Gastrocnemius medialis (tissue), 4 donors: ENCODE measurements at regions not wholly inside any gene's neighbourhood (a gene's known extent, or its start where the extent isn't known, plus 50 kb on each side); places are given as distances from the start of the nearest gene placed in this dataset.

Source experiments
- ATAC-seq, 2 donors: fragments of 150-250 bp; one replicate each; pipeline ENCODE4 v1.9.1; 2016
- DNase-seq, 2 donors: peaks; one replicate each; pipeline ENCODE4 v3.0.0-alpha.2; 2019
- H3K27ac ChIP-seq, 4 donors: fragments of 200-600 bp; sonication (generic); 1 replicate in 1 of 4; 2 replicates in 3 of 4; pipeline ENCODE4 v1.5.1; 2016 to 2018; ENCODE audit warnings: mild to moderate bottlenecking in 2 of 4, moderate library complexity in 1 of 4
- H3K27me3 ChIP-seq, 3 donors: fragments of 200-600 bp; sonication (generic) in 2 of 3; 1 replicate in 1 of 3; 2 replicates in 2 of 3; pipeline versions ENCODE4 v1.5.1 to v1.6.0; 2016 to 2019; ENCODE audit warnings: mild to moderate bottlenecking in 1 of 3, moderate library complexity in 1 of 3
- H3K36me3 ChIP-seq, 2 donors: fragments of 200-600 bp; sonication (generic) in 1 of 2; one replicate each; pipeline ENCODE4 v1.5.1; 2017 to 2018
- H3K4me1 ChIP-seq, 2 donors: fragments of 200-600 bp; sonication (generic) in 1 of 2; one replicate each; pipeline ENCODE4 v1.5.1; 2016 to 2017; ENCODE audit warnings: mild to moderate bottlenecking in 2 of 2
- H3K4me3 ChIP-seq, 4 donors: fragments of 200-600 bp; sonication (generic) in 3 of 4; 1 replicate in 1 of 4; 2 replicates in 3 of 4; pipeline ENCODE4 v1.5.1; 2016 to 2019; ENCODE audit warnings: mild to moderate bottlenecking in 2 of 4
- H3K9me3 ChIP-seq, 3 donors: fragments of 200-600 bp; sonication (generic) in 2 of 3; 1 replicate in 1 of 3; 2 replicates in 2 of 3; pipeline ENCODE4 v1.5.1; 2016 to 2019
- POLR2A ChIP-seq, 2 donors: fragments of 450-650 bp; IDR thresholded peaks; one replicate each; pipeline ENCODE4 v1.6.1; 2017; ENCODE audit warnings: antibody characterized with exemption in 2 of 2, mild to moderate bottlenecking in 2 of 2, moderate library complexity in 2 of 2
- in situ Hi-C, 4 donors: fragments of 200-750 bp; cut with MboI; loops; one replicate each; pipeline versions ENCODE4 v1.15.0 to v1.8.0; 2017; ENCODE audit warnings: low sequenced_read_pairs in 4 of 4
- intact Hi-C: fragments of 100-400 bp; cut with DNase I; formaldehyde crosslinking; loops from one replicate; pipeline ENCODE4 v1.15.1; 2023; ENCODE audit warnings: low total_unique reads
- TF ChIP-seq, protein P1 (sequence below), 5 experiments: fragments of 450-650 bp in 3 of 5; fragments of 200-600 bp in 2 of 5; sonication (generic) in 2 of 5; IDR thresholded peaks in 4 of 5; conservative IDR thresholded peaks in 1 of 5; 1 replicate in 4 of 5; 2 replicates in 1 of 5; pipeline ENCODE4 v1.5.1; 2016 to 2019; ENCODE audit warnings: antibody characterized with exemption in 5 of 5, mild to moderate bottlenecking in 3 of 5, moderate library complexity in 3 of 5

DNA sequence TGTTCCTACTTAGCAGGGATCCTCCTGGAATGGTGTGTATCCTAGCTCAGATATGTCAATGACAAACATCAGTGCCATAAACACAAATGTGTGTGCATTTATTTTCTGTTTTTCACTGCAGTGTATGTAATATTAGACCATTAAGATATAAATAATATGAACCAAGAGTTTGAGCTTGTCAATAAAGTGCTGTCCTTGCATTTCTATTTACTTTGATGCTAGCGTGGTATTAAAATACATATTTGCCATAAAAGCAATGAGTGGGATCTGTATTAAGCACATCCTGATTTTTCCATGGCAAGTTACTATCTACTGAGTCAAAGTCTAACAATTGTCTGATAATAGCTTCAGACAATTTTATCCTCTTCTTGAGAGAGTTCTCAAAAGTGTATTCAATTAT is 157.6 kb downstream of the DIRAS2 start:
- H3K36me3 ChIP-seq: no peaks in the 10 kb centered on the region
- no peaks in the 10 kb centered on the region for H3K4me1 ChIP-seq
- no peak overlapping the region for H3K4me3 ChIP-seq
- no peaks in the 10 kb centered on the region for H3K27me3 ChIP-seq
- ATAC-seq: no peak
- in situ Hi-C loops: no loop called here
- no peak for DNase-seq
- no peak overlapping the region for H3K27ac ChIP-seq
- TF ChIP-seq, protein P1, sequence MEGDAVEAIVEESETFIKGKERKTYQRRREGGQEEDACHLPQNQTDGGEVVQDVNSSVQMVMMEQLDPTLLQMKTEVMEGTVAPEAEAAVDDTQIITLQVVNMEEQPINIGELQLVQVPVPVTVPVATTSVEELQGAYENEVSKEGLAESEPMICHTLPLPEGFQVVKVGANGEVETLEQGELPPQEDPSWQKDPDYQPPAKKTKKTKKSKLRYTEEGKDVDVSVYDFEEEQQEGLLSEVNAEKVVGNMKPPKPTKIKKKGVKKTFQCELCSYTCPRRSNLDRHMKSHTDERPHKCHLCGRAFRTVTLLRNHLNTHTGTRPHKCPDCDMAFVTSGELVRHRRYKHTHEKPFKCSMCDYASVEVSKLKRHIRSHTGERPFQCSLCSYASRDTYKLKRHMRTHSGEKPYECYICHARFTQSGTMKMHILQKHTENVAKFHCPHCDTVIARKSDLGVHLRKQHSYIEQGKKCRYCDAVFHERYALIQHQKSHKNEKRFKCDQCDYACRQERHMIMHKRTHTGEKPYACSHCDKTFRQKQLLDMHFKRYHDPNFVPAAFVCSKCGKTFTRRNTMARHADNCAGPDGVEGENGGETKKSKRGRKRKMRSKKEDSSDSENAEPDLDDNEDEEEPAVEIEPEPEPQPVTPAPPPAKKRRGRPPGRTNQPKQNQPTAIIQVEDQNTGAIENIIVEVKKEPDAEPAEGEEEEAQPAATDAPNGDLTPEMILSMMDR (IDR thresholded peaks at IDR 0.05 in 4 of 5, conservative IDR thresholded peaks at IDR 0.05 in 1 of 5): no peak
- no peak for TF ChIP-seq POLR2A (IDR thresholded peaks at IDR 0.05)
- no peaks in the 10 kb centered on the region for H3K9me3 ChIP-seq
- intact Hi-C loops: no loop called here

DNA sequence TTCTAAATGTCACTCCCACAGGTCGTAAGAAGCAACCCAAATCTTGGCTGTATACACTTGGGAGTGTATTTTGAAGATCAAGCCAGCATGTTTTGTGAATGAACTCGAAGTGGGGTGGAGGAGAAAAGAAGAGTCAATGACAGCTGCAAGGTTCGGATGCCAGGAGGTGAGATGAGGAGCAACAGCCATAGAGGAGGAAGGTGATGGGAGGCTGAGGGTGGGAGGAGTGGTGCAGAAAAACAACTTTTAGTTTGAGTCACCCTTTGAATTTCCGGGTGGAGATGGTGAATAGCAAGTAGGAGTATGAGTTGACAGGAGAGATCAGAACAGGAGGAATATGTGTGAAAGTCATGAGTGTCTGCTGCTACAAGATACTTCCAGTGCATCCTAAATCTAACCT is 153.6 kb downstream of the DIRAS2 start:
- Histone ChIP-seq H3K27me3 (no peaks in the 10 kb centered on the region), H3K9me3 (no peaks in the 10 kb centered on the region), H3K27ac (no peak overlapping the region), H3K4me1 (no peaks in the 10 kb centered on the region), H3K4me3 (no peak overlapping the region), H3K36me3 (no peaks in the 10 kb centered on the region)
- DNase-seq (no peak), ATAC-seq (no peak)
- intact Hi-C loops: no loop called here
- in situ Hi-C loops: no loop called here
- TF ChIP-seq, protein P1 (IDR thresholded peaks at IDR 0.05 in 4 of 5, conservative IDR thresholded peaks at IDR 0.05 in 1 of 5): no peak
- TF ChIP-seq POLR2A (IDR thresholded peaks at IDR 0.05): no peak

DNA sequence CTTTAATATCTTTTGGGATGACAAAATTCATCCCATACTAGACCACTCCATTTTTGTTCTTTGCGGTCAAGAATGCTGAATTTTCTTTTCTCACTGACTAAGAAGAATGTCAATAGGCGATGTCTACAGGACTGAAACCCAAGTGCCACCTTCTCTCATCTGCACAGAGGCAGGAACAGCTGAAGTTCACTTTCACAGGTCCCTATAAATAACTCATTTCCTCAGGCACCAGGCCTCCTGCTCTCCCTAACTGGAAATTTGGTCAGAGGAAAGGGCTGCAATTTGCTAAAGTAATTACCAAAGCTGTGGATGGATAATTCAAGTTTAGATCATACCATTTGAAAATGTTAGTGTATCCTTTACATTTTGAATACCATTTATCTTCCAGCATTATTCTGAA is 142.9 kb downstream of the DIRAS2 start:
- H3K4me1 ChIP-seq: no peaks in the 10 kb centered on the region
- DNase-seq (no peak), ATAC-seq (no peak)
- no peak overlapping the region for H3K27ac ChIP-seq
- TF ChIP-seq, protein P1 (IDR thresholded peaks at IDR 0.05 in 4 of 5, conservative IDR thresholded peaks at IDR 0.05 in 1 of 5): no peak
- no peak for TF ChIP-seq POLR2A (IDR thresholded peaks at IDR 0.05)
- H3K27me3 ChIP-seq: no peaks in the 10 kb centered on the region
- no peak overlapping the region for H3K4me3 ChIP-seq
- no peaks in the 10 kb centered on the region for H3K9me3 ChIP-seq
- intact Hi-C loops (no loop called here), in situ Hi-C loops (no loop called here)
- no peaks in the 10 kb centered on the region for H3K36me3 ChIP-seq

DNA sequence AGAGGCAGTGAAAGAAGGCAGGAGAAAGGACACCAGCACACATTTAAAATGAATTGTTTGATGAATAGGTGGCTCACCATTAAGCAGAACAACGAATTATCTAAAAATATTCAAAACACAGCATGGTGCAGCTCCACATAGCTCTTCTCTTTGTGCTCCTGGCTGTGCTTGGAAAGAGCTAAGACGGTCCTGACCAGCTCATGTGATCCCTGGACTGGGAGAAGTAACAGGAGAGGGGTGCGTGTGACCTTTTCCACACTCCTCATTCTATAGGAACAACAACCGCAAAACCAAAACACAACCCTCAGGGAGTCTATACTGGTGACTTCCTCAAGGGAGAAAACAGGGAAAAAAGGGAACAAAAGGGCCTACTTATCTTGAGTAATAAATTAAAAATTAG is 140.5 kb downstream of the DIRAS2 start:
- in situ Hi-C loops: no loop called here
- no peaks in the 10 kb centered on the region for H3K36me3 ChIP-seq
- no peak for DNase-seq
- H3K27ac ChIP-seq: no peak overlapping the region
- no peak for TF ChIP-seq POLR2A (IDR thresholded peaks at IDR 0.05)
- TF ChIP-seq, protein P1 (IDR thresholded peaks at IDR 0.05 in 4 of 5, conservative IDR thresholded peaks at IDR 0.05 in 1 of 5): no peak
- H3K27me3 ChIP-seq: no peaks in the 10 kb centered on the region
- no peaks in the 10 kb centered on the region for H3K9me3 ChIP-seq
- no peak for ATAC-seq
- H3K4me1 ChIP-seq: no peaks in the 10 kb centered on the region
- no peak overlapping the region for H3K4me3 ChIP-seq
- intact Hi-C loops: no loop called here

DNA sequence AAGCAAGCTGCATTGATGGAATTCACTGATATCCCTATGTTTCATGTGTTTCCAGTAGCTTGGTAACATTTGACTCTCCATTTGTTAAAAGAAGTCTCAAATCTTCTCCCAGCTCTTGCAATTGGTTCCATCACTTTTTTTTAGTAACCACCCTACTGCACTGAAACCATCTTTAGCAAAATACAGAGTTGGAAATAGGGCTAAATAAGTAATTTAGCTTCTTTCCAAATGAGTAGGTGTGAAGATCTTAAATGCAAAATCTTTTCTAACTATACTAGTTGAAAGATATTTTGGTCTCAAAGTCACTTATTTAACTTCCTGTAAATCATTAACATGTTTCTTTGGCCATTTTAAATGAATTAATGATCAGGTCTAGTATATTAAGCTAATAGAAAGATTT is 138.1 kb downstream of the DIRAS2 start:
- intact Hi-C loops (no loop called here), in situ Hi-C loops (no loop called here)
- DNase-seq: no peak
- H3K27me3 ChIP-seq: no peaks in the 10 kb centered on the region
- H3K4me3 ChIP-seq: no peak overlapping the region
- TF ChIP-seq, protein P1 (IDR thresholded peaks at IDR 0.05 in 4 of 5, conservative IDR thresholded peaks at IDR 0.05 in 1 of 5): no peak
- no peak for TF ChIP-seq POLR2A (IDR thresholded peaks at IDR 0.05)
- ATAC-seq: no peak
- H3K9me3 ChIP-seq: no peaks in the 10 kb centered on the region
- H3K27ac ChIP-seq: no peak overlapping the region
- H3K4me1 ChIP-seq: no peaks in the 10 kb centered on the region
- no peaks in the 10 kb centered on the region for H3K36me3 ChIP-seq
